Suprapubic skin (tissue), 4 donors: ENCODE measurements at regions not wholly inside any gene's neighbourhood (a gene's known extent, or its start where the extent isn't known, plus 50 kb on each side); places are given as distances from the start of the nearest gene placed in this dataset.

Experiments
- DNase-seq, 2 donors: peaks; one replicate each; pipeline ENCODE4 v3.0.0-alpha.2; 2019; ENCODE audit warnings: low spot score in 2 of 2
- H3K27ac ChIP-seq: fragments of 200-600 bp; sonication (generic); one replicate; pipeline ENCODE4 v1.5.1; 2019
- H3K27me3 ChIP-seq: fragments of 200-600 bp; sonication (generic); one replicate; pipeline ENCODE4 v1.5.1; 2019
- H3K36me3 ChIP-seq: fragments of 200-600 bp; sonication (generic); one replicate; pipeline ENCODE4 v1.5.1; 2019
- H3K4me1 ChIP-seq: fragments of 200-600 bp; sonication (generic); one replicate; pipeline ENCODE4 v1.5.1; 2019
- H3K4me3 ChIP-seq: fragments of 200-600 bp; sonication (generic); one replicate; pipeline ENCODE4 v1.5.1; 2019; ENCODE audit warnings: mild to moderate bottlenecking
- H3K9me3 ChIP-seq: fragments of 200-600 bp; sonication (generic); one replicate; pipeline ENCODE4 v1.5.1; 2019
- EP300 ChIP-seq: sonication (generic); formaldehyde crosslinking; IDR thresholded peaks from one replicate; pipeline ENCODE4 v1.6.1; 2017; ENCODE audit warnings: antibody characterized with exemption
- POLR2A ChIP-seq, 2 donors: fragments of 450-650 bp; IDR thresholded peaks; one replicate each; pipeline ENCODE4 v1.6.1; 2017; ENCODE audit warnings: antibody characterized with exemption in 2 of 2, mild to moderate bottlenecking in 2 of 2, moderate library complexity in 2 of 2
- POLR2AphosphoS5 ChIP-seq, 3 donors: sonication (generic); formaldehyde crosslinking; IDR thresholded peaks; one replicate each; pipeline ENCODE4 v1.6.1; 2017; ENCODE audit warnings: antibody characterized with exemption in 3 of 3
- WGBS: methylation state at CpG from one replicate; pipeline ENCODE4 v1.1.5; 2018; 5-methylcytosine and 5-hydroxymethylcytosine counted together
- TF ChIP-seq, protein P1 (sequence below), 2 donors: fragments of 200-600 bp in 1 of 2; fragments of 450-650 bp in 1 of 2; sonication (generic) in 1 of 2; IDR thresholded peaks; one replicate each; pipeline ENCODE4 v1.5.1; 2016 to 2019; ENCODE audit warnings: antibody characterized with exemption in 2 of 2, mild to moderate bottlenecking in 1 of 2, moderate library complexity in 1 of 2

GRCh38 chr11:90355200-90355599 is 132.4 kb upstream of the CHORDC1 start:
- H3K27me3 ChIP-seq, result no peaks in the 10 kb centered on the region
- H3K9me3 ChIP-seq, result no peaks in the 10 kb centered on the region
- no peaks in the 10 kb centered on the region for H3K36me3 ChIP-seq
- WGBS, result 40% methylated on average over 1 of the region's 1 CpG
- no peaks in the 10 kb centered on the region for H3K4me1 ChIP-seq
- no peak for DNase-seq
- TF ChIP-seq EP300 (no peak), POLR2A (IDR thresholded peaks at IDR 0.05) (no peak), POLR2AphosphoS5 (IDR thresholded peaks at IDR 0.05) (no peak)
- TF ChIP-seq, protein P1, sequence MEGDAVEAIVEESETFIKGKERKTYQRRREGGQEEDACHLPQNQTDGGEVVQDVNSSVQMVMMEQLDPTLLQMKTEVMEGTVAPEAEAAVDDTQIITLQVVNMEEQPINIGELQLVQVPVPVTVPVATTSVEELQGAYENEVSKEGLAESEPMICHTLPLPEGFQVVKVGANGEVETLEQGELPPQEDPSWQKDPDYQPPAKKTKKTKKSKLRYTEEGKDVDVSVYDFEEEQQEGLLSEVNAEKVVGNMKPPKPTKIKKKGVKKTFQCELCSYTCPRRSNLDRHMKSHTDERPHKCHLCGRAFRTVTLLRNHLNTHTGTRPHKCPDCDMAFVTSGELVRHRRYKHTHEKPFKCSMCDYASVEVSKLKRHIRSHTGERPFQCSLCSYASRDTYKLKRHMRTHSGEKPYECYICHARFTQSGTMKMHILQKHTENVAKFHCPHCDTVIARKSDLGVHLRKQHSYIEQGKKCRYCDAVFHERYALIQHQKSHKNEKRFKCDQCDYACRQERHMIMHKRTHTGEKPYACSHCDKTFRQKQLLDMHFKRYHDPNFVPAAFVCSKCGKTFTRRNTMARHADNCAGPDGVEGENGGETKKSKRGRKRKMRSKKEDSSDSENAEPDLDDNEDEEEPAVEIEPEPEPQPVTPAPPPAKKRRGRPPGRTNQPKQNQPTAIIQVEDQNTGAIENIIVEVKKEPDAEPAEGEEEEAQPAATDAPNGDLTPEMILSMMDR (IDR thresholded peaks at IDR 0.05), result no peak
- no peak overlapping the region for H3K27ac ChIP-seq
- no peak overlapping the region for H3K4me3 ChIP-seq

DNA sequence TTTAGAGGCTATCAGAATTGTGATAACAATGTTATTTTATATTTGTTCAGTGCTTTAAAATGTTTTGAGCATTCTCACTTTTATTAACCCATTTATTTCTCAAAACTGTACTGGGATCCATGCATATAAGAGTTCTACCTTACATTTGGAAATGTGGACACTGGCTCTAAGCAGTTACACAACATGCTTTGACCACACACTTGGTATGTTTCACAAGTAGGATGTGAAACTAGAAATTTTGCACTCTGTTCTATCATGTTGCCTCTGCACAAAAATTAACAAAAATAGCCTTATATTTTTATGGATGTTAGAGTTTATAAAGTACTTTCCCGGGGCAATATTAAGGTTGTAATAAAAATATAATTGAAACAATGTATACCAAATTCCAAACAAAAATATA is 126.9 kb upstream of the CHORDC1 start:
- Histone ChIP-seq H3K27ac (no peak overlapping the region), H3K4me3 (no peak overlapping the region), H3K4me1 (no peaks in the 10 kb centered on the region), H3K36me3 (no peaks in the 10 kb centered on the region), H3K27me3 (no peaks in the 10 kb centered on the region), H3K9me3 (no peaks in the 10 kb centered on the region)
- TF ChIP-seq EP300 (no peak), POLR2AphosphoS5 (IDR thresholded peaks at IDR 0.05) (no peak), POLR2A (IDR thresholded peaks at IDR 0.05) (no peak)
- TF ChIP-seq, protein P1 (IDR thresholded peaks at IDR 0.05), result no peak
- 85% methylated on average over 1 of the region's 1 CpG for WGBS
- no peak for DNase-seq

DNA sequence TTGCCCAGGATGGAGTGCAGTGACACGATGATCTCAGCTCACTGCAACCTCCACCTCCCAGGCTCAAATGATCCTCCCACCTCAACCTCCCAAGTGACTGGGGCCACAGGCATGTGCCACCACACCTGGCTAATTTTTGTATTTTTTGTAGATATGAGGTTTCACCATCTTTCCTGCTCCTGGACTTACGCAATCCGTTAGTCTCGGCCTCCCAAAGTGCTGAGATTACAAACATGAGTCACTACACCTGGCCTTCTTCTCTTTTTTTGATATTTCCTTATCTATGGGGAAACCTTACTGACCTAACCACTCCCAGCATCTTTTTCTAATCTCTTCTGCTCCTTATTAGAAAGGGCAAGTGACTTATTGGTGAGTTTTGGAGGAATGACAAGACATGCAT is 121.7 kb upstream of the CHORDC1 start:
- TF ChIP-seq POLR2A (IDR thresholded peaks at IDR 0.05) (no peak), POLR2AphosphoS5 (IDR thresholded peaks at IDR 0.05) (no peak), EP300 (no peak)
- TF ChIP-seq, protein P1 (IDR thresholded peaks at IDR 0.05), result no peak
- Histone ChIP-seq H3K27me3 (no peaks in the 10 kb centered on the region), H3K4me3 (no peak overlapping the region), H3K9me3 (no peaks in the 10 kb centered on the region), H3K4me1 (no peaks in the 10 kb centered on the region), H3K27ac (no peak overlapping the region), H3K36me3 (no peaks in the 10 kb centered on the region)
- DNase-seq, result no peak
- 76% methylated on average over 4 of the region's 4 CpGs for WGBS

GRCh38 chr11:90343673-90344072 is 120.8 kb upstream of the CHORDC1 start:
- WGBS, result 58% methylated on average over 2 of the region's 2 CpGs
- TF ChIP-seq, protein P1 (IDR thresholded peaks at IDR 0.05), result no peak
- TF ChIP-seq POLR2AphosphoS5 (IDR thresholded peaks at IDR 0.05) (no peak), POLR2A (IDR thresholded peaks at IDR 0.05) (no peak), EP300 (no peak)
- H3K4me3 ChIP-seq, result no peak overlapping the region

DNA sequence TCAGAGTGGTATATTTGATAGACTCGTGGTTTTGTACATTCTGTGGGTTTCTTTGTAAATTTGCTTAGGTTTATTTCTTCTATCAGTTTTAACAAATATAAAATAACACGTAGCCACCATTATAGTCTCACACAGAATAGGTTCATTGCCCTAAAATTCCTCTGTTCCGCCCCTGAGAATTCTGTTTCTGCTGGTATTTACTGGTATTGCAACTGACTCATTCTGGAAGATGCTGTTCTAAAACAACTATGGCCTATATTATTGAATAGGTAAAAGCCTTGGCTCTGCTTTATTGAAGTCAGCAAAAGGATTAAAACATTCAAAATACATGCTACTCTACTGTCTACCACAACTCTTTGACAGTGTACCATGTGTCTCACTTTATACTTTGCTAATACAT is 119.1 kb upstream of the CHORDC1 start:
- Histone ChIP-seq H3K27me3 (no peaks in the 10 kb centered on the region), H3K9me3 (no peaks in the 10 kb centered on the region), H3K4me1 (no peaks in the 10 kb centered on the region), H3K4me3 (no peak overlapping the region), H3K27ac (no peak overlapping the region), H3K36me3 (no peaks in the 10 kb centered on the region)
- 80% methylated on average over 3 of the region's 3 CpGs for WGBS
- DNase-seq, result no peak
- TF ChIP-seq, protein P1 (IDR thresholded peaks at IDR 0.05), result no peak
- TF ChIP-seq POLR2AphosphoS5 (IDR thresholded peaks at IDR 0.05) (no peak), EP300 (no peak), POLR2A (IDR thresholded peaks at IDR 0.05) (no peak)

More at GRCh38 chr11:90343673-90344072, 120.8 kb upstream of the CHORDC1 start:
- Histone ChIP-seq H3K9me3 (no peaks in the 10 kb centered on the region), H3K36me3 (no peaks in the 10 kb centered on the region), H3K27me3 (no peaks in the 10 kb centered on the region), H3K27ac (no peak overlapping the region), H3K4me1 (no peaks in the 10 kb centered on the region)
- DNase-seq, result no peak
